GM12878 (cell line): ENCODE measurements at regions not wholly inside any gene's neighbourhood (a gene's known extent, or its start where the extent isn't known, plus 50 kb on each side); places are given as distances from the start of the nearest gene placed in this dataset.

ENCODE experiments used
- BCL11A ChIP-seq: IDR thresholded peaks from 2 replicates; pipeline ENCODE4 v1.6.1; 2011; ENCODE audit warnings: low read depth, low read length
- BHLHE40 ChIP-seq, 2 experiments: fragments of 450-650 bp in 1 of 2; IDR thresholded peaks; 2 replicates each; pipeline ENCODE4 v1.6.1; 2011 to 2017; ENCODE audit warnings: low read depth in 2 of 2, borderline replicate concordance in 1 of 2, improper control_type of control experiment in 1 of 2, low read length in 1 of 2, mild to moderate bottlenecking in 1 of 2
- BMI1 ChIP-seq: fragments of 450-650 bp; IDR thresholded peaks from 2 replicates; pipeline ENCODE4 v1.6.1; 2016; ENCODE audit warnings: mild to moderate bottlenecking, moderate library complexity, borderline replicate concordance
- CBFB ChIP-seq: IDR thresholded peaks from 2 replicates; pipeline ENCODE4 v1.6.1; 2016; ENCODE audit warnings: antibody characterized with exemption, low read depth
- CEBPB ChIP-seq, 2 experiments: fragments of 150-350 bp in 1 of 2; IDR thresholded peaks; 2 replicates each; pipeline ENCODE4 v1.6.1; 2012 to 2014; ENCODE audit warnings: low read depth in 2 of 2, low read length in 2 of 2, borderline replicate concordance in 1 of 2, inconsistent platforms in 1 of 2
- EGR1 ChIP-seq, 2 experiments: IDR thresholded peaks; 1 replicate in 1 of 2; 2 replicates in 1 of 2; pipeline ENCODE4 v1.6.1; 2011 to 2012; ENCODE audit warnings: low read depth in 2 of 2, low read length in 2 of 2, borderline replicate concordance in 1 of 2, mild to moderate bottlenecking in 1 of 2, moderate library complexity in 1 of 2
- LARP7 ChIP-seq: fragments of 450-650 bp; IDR thresholded peaks from 2 replicates; pipeline ENCODE4 v1.6.1; 2017; ENCODE audit warnings: mild to moderate bottlenecking
- RFX5 ChIP-seq: IDR thresholded peaks from 2 replicates; pipeline ENCODE4 v1.6.1; 2011; ENCODE audit warnings: low read depth, low read length, improper control_type of control experiment
- SREBF2 ChIP-seq: IDR thresholded peaks from 2 replicates; pipeline ENCODE4 v1.6.1; 2012; ENCODE audit warnings: mild to moderate bottlenecking, low read length
- STAT1 ChIP-seq: fragments of 450-650 bp; conservative IDR thresholded peaks from 2 replicates; pipeline ENCODE4 v1.6.1; 2014; ENCODE audit warnings: antibody characterized with exemption, mild to moderate bottlenecking
- ZNF207 ChIP-seq: fragments of 450-650 bp; IDR thresholded peaks from 2 replicates; pipeline ENCODE4 v1.6.1; 2014; ENCODE audit warnings: antibody characterized with exemption, mild to moderate bottlenecking, borderline replicate concordance
- TF ChIP-seq, protein P1 (sequence below), 3 experiments: IDR thresholded peaks in 2 of 3; conservative IDR thresholded peaks in 1 of 3; 2 replicates each; pipeline ENCODE4 v1.5.1; 2011; ENCODE audit warnings: low read depth in 3 of 3, low read length in 3 of 3, mild to moderate bottlenecking in 3 of 3, control low read depth in 2 of 3, moderate library complexity in 2 of 3, inconsistent platforms in 1 of 3, mixed read lengths in 1 of 3; ENCODE audit not compliant: control insufficient read depth in 2 of 3, insufficient read depth in 1 of 3; ENCODE audit errors: extremely low read depth in 1 of 3

DNA sequence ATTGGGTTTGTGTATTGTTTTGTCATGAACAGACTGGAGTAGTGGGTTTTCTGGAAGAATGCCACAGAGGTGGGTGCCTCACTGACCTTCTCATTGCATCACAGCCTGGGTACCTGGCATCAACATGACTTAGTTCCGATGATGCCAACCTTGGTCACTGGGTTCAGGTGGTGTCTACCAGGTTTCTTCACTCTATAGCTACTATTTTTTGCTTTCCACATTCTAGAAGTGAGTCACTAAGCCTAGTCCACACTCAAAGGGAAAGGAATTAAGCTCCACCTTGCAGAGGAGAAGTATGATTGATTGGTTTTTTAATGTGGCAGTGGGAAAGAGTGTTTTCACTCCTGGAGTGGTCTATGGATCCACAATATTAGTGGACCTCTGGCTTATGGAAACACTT is 391.9 kb downstream of the DMRT2 start:
- TF ChIP-seq CEBPB (IDR thresholded peaks at IDR 0.05; ENCODE audit: borderline replicate concordance in 1 of 2, low read depth in 2 of 2, low read length in 2 of 2), result no peak
- TF ChIP-seq, protein P1, sequence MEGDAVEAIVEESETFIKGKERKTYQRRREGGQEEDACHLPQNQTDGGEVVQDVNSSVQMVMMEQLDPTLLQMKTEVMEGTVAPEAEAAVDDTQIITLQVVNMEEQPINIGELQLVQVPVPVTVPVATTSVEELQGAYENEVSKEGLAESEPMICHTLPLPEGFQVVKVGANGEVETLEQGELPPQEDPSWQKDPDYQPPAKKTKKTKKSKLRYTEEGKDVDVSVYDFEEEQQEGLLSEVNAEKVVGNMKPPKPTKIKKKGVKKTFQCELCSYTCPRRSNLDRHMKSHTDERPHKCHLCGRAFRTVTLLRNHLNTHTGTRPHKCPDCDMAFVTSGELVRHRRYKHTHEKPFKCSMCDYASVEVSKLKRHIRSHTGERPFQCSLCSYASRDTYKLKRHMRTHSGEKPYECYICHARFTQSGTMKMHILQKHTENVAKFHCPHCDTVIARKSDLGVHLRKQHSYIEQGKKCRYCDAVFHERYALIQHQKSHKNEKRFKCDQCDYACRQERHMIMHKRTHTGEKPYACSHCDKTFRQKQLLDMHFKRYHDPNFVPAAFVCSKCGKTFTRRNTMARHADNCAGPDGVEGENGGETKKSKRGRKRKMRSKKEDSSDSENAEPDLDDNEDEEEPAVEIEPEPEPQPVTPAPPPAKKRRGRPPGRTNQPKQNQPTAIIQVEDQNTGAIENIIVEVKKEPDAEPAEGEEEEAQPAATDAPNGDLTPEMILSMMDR (IDR thresholded peaks at IDR 0.05 in 2 of 3, conservative IDR thresholded peaks at IDR 0.05 in 1 of 3; ENCODE audit: control insufficient read depth in 2 of 3, extremely low read depth in 1 of 3, insufficient read depth in 1 of 3, low read depth in 3 of 3, low read length in 3 of 3), result no peak
- TF ChIP-seq ZNF207, result no peak
- no peak for TF ChIP-seq STAT1
- TF ChIP-seq CBFB, result no peak
- TF ChIP-seq LARP7, result no peak
- TF ChIP-seq BCL11A, result no peak
- TF ChIP-seq SREBF2, result no peak
- TF ChIP-seq EGR1 (IDR thresholded peaks at IDR 0.05; ENCODE audit: borderline replicate concordance in 1 of 2, low read depth in 2 of 2, low read length in 2 of 2), result no peak
- no peak for TF ChIP-seq RFX5
- no peak for TF ChIP-seq BHLHE40 (IDR thresholded peaks at IDR 0.05; ENCODE audit: borderline replicate concordance in 1 of 2, low read depth in 2 of 2, low read length in 1 of 2)
- TF ChIP-seq BMI1, result no peak
